Endothelial cell of umbilical vein (primary cell): ENCODE measurements at regions not wholly inside any gene's neighbourhood (a gene's known extent, or its start where the extent isn't known, plus 50 kb on each side); places are given as distances from the start of the nearest gene placed in this dataset.

Experiments
- BruUV-seq: library from RNA; stranded (reverse); fragments of 400-500 nt; replicated peaks from 2 replicates; lab custom pipeline; 2021; lab: Mats Ljungman, UMichigan
- CTCF ChIA-PET: fragments of 300-600, 350-600 bp; sonication (Branson Sonifier 250); formaldehyde crosslinking; loops from one replicate; lab custom pipeline; 2021; ENCODE audit warnings: antibody characterized with exemption, inconsistent platforms; lab: Charles Lee
- POLR2A ChIA-PET: fragments of 300-600, 350-600 bp; sonication (Branson Sonifier 250); formaldehyde crosslinking; loops from one replicate; lab custom pipeline; 2021; ENCODE audit warnings: antibody characterized with exemption, inconsistent platforms; lab: Charles Lee
- DNase-seq: peaks from one replicate; pipeline ENCODE4 v3.0.0-alpha.2; 2011; ENCODE audit warnings: low read depth, low spot score
- FAIRE-seq: peaks from 2 replicates; lab custom pipeline; 2011; peaks lifted over from hg19 to GRCh38; lab: Jason Lieb, UNC
- H2AFZ ChIP-seq: 2 replicates; pipeline ENCODE4 v1.6.0; 2012; ENCODE audit warnings: low read depth, low read length, control low read depth, inconsistent platforms
- H3K27ac ChIP-seq: 2 replicates; pipeline ENCODE4 v1.5.1; 2011; ENCODE audit warnings: low read depth, mild to moderate bottlenecking, control low read depth, low read length, moderate library complexity; ENCODE audit not compliant: insufficient read depth
- H3K27me3 ChIP-seq, 2 experiments: 2 replicates each; pipeline versions ENCODE4 v1.6.0 to v1.6.1; 2011; ENCODE audit warnings: low read length in 2 of 2, mixed read lengths in 1 of 2; ENCODE audit not compliant: control insufficient read depth in 2 of 2, insufficient read depth in 2 of 2
- H3K36me3 ChIP-seq, 2 experiments: 2 replicates in 1 of 2; 3 replicates in 1 of 2; pipeline ENCODE4 v1.5.1; 2011; ENCODE audit warnings: low read length in 2 of 2, mild to moderate bottlenecking in 1 of 2, moderate library complexity in 1 of 2; ENCODE audit not compliant: control insufficient read depth in 2 of 2, insufficient read depth in 2 of 2; ENCODE audit errors: extremely low read depth in 1 of 2
- H3K4me1 ChIP-seq: 3 replicates; pipeline ENCODE4 v1.5.1; 2011; ENCODE audit warnings: mild to moderate bottlenecking, low read length; ENCODE audit not compliant: control insufficient read depth, insufficient read depth; ENCODE audit errors: extremely low read depth
- H3K4me2 ChIP-seq: 2 replicates; pipeline ENCODE4 v1.6.1; 2011; ENCODE audit warnings: low read length, control low read depth, mixed read lengths; ENCODE audit not compliant: insufficient read depth
- H3K4me3 ChIP-seq, 3 experiments: fragments of 200-600 bp in 1 of 3; sonication (generic), shearing (Covaris generic) in 1 of 3; replicated peaks in 1 of 3; 2 replicates each; pipeline ENCODE4 v1.5.1; 2011 to 2016; ENCODE audit warnings: control low read depth in 3 of 3, low read length in 3 of 3, mild to moderate bottlenecking in 2 of 3, inconsistent platforms in 1 of 3, low read depth in 1 of 3, moderate library complexity in 1 of 3; ENCODE audit not compliant: insufficient read depth in 1 of 3
- H3K79me2 ChIP-seq: 2 replicates; pipeline ENCODE4 v1.6.0; 2012; ENCODE audit warnings: low read length, inconsistent platforms; ENCODE audit not compliant: control insufficient read depth, insufficient read depth
- H3K9ac ChIP-seq: replicated peaks from 2 replicates; pipeline ENCODE3; 2011; ENCODE audit warnings: low read length, control low read depth; ENCODE audit not compliant: insufficient read depth; ENCODE audit errors: extremely low read depth
- H3K9me1 ChIP-seq: replicated peaks from 3 replicates; pipeline ENCODE4 v1.6.0; 2011; ENCODE audit warnings: mild to moderate bottlenecking, low read length; ENCODE audit not compliant: control insufficient read depth, insufficient read depth; ENCODE audit errors: extremely low read depth
- H3K9me3 ChIP-seq: replicated peaks from 2 replicates; pipeline ENCODE4 v1.5.1; 2012; ENCODE audit warnings: low read length, inconsistent platforms; ENCODE audit not compliant: control insufficient read depth, insufficient read depth
- H4K20me1 ChIP-seq: replicated peaks from 2 replicates; pipeline ENCODE3; 2011; ENCODE audit warnings: mild to moderate bottlenecking, low read length; ENCODE audit not compliant: control insufficient read depth, insufficient read depth; ENCODE audit errors: extremely low read depth
- CTCF ChIP-seq, 2 donors: IDR thresholded peaks; 1 replicate in 1 of 2; 2 replicates in 1 of 2; pipeline ENCODE4 v1.5.1; 2011; ENCODE audit warnings: low read length in 2 of 2, mild to moderate bottlenecking in 2 of 2, moderate library complexity in 2 of 2, control low read depth in 1 of 2, inconsistent platforms in 1 of 2, low read depth in 1 of 2; ENCODE audit not compliant: insufficient read depth in 1 of 2; ENCODE audit errors: extremely low read depth in 1 of 2
- EZH2 ChIP-seq: IDR thresholded peaks from 2 replicates; pipeline ENCODE4 v1.6.1; 2012; ENCODE audit warnings: borderline replicate concordance, low read depth, mild to moderate bottlenecking, moderate library complexity, low read length, inconsistent platforms; ENCODE audit not compliant: severe bottlenecking
- FOS ChIP-seq: IDR thresholded peaks from 2 replicates; pipeline ENCODE4 v1.6.1; 2011; ENCODE audit warnings: mild to moderate bottlenecking, low read length, moderate library complexity, borderline replicate concordance; ENCODE audit not compliant: insufficient read depth
- GATA2 ChIP-seq: IDR thresholded peaks from 2 replicates; pipeline ENCODE4 v1.7.0; 2011; ENCODE audit warnings: low read depth, mild to moderate bottlenecking, moderate library complexity, mixed read lengths, low read length; ENCODE audit not compliant: insufficient read length, insufficient read depth
- JUN ChIP-seq: IDR thresholded peaks from 2 replicates; pipeline ENCODE4 v1.6.1; 2011; ENCODE audit warnings: borderline replicate concordance, low read depth; ENCODE audit not compliant: insufficient read length, insufficient read depth
- POLR2A ChIP-seq: IDR thresholded peaks from 2 replicates; pipeline ENCODE4 v1.6.1; 2012; ENCODE audit warnings: low read depth, mild to moderate bottlenecking, control low read depth, low read length
- dilution Hi-C: fragments of 300-500 bp; cut with MboI; formaldehyde crosslinking; loops from one replicate; pipeline ENCODE4 v1.15.0; 2019; ENCODE audit warnings: low sequenced_read_pairs; ENCODE audit not compliant: extremely low pct_ligation_motif_present
- intact Hi-C: fragments of 100-400 bp; cut with micrococcal nuclease; formaldehyde crosslinking; loops from one replicate; pipeline ENCODE4 v1.10.0; 2022

- no TSS peak for BruUV-seq
Observed at GRCh38 chr12:88996200-88996788, 356.0 kb downstream of the DUSP6 start.

More at GRCh38 chr12:88996200-88996788, 356.0 kb downstream of the DUSP6 start:
- dilution Hi-C loops = no loop called here
- FAIRE-seq = peak; percentile 42
- ChIA-PET CTCF (no interaction called here), POLR2A (no interaction called here)
- Histone ChIP-seq H3K4me2 (peak overlapping the region; percentile 33), H3K4me1 (peaks cover 9% of the 10 kb centered on the region), H3K9ac (no peak overlapping the region), H3K4me3 (no peak overlapping the region), H3K79me2 (no peaks in the 10 kb centered on the region), H3K9me1 (no peaks in the 10 kb centered on the region), H3K27me3 (no peaks in the 10 kb centered on the region), H4K20me1 (no peaks in the 10 kb centered on the region), H3K9me3 (no peaks in the 10 kb centered on the region), H3K36me3 (no peaks in the 10 kb centered on the region), H3K27ac (peak overlapping the region; percentile 44), H2AFZ (peak overlapping the region; percentile 42)
- intact Hi-C loops = loop anchor here (10.0 kb wide), 1 partner anchor 601 kb away; no protein-coding TSS in a partner anchor
- DNase-seq = peak; percentile 58
- TF ChIP-seq JUN (peak; percentile 53), CTCF (IDR thresholded peaks at IDR 0.05; ENCODE audit: extremely low read depth in 1 of 2, insufficient read depth in 1 of 2, low read depth in 1 of 2, low read length in 2 of 2) (no peak), FOS (peak; percentile 57), POLR2A (no peak), GATA2 (no peak), EZH2 (no peak)
